ENCODE measurements at regions not wholly inside any gene's neighbourhood (a gene's known extent, or its start where the extent isn't known, plus 50 kb on each side); places are given as distances from the start of the nearest gene placed in this dataset.

GRCh38 chr6:95352064-95352795 is 225.1 kb upstream of the MANEA start:
- no peak for DNase-seq (ENCODE audit: low read depth in 2 of 3, low spot score in 1 of 3)

DNA sequence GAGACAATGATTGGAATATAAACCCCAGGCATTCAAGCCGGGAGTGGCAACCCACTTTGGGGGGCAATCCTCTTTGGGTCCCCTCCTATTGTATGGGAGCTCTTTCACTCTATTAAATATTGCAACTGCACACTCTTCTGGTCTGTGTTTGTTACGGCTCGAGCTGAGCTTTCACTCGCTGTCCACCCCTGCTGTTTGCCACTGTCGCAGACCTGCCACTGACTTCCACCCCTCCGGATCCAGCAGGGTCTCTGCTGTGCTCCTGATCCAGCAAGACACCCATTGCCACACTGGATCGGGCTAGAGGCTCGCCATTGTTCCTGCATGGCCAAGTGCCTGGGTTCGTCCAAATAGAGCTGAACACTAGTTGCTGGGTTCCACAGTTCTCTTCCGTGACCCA is 222.8 kb upstream of the MANEA start:
- no peak for DNase-seq (ENCODE audit: low read depth in 2 of 3, low spot score in 1 of 3)

- DNase-seq (ENCODE audit: low read depth in 2 of 3, low spot score in 1 of 3), result no peak
Measured at GRCh38 chr6:95357380-95358020, 219.8 kb upstream of the MANEA start.

- no peak for DNase-seq (ENCODE audit: low read depth in 2 of 3, low spot score in 1 of 3)
Measured at GRCh38 chr6:95364016-95364604, 213.2 kb upstream of the MANEA start.

DNA sequence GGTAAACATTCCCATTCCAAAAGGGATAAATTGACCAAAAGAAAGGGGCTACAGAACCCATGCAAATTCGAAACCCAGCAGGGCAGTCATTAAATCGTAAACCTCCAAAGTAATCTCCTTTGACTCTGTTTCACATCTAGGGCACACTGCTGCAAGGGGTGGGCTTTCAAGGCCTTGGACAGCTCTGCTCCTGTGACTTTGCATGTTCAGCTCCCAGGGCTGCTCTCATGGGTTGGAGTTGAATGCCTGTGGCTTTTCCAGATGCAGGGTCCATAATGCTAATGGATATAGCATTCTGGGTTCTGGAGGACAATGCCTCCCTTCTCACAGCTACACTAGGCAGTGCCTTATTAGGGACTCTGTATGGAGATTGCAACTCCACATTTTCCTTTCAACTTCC is 211.9 kb upstream of the MANEA start:
- DNase-seq (ENCODE audit: low read depth in 2 of 3, low spot score in 1 of 3), result no peak

DNA sequence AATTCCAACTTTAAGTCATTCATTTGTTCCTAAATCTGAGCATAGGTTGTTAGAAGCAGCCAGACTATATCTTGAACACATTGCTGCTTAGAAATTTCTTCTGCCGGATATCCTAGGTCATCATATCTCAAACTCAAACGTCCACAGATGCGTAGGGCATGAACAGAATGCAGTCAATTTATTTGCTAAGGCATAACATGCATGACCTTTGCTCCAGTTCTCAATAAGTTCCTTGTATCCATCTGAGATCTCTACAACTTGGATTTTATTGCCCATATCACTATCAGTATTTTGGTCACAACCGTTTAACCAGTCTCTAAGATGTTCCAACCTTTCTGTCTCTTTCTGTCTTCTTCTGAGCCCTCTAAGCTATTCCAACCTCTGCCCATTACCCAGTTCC is 210.9 kb upstream of the MANEA start:
- DNase-seq (ENCODE audit: low read depth in 2 of 3, low spot score in 1 of 3), result no peak

- DNase-seq (ENCODE audit: low read depth in 2 of 3, low spot score in 1 of 3), result no peak
Measured at GRCh38 chr6:95383878-95384277, 193.5 kb upstream of the MANEA start.

DNA sequence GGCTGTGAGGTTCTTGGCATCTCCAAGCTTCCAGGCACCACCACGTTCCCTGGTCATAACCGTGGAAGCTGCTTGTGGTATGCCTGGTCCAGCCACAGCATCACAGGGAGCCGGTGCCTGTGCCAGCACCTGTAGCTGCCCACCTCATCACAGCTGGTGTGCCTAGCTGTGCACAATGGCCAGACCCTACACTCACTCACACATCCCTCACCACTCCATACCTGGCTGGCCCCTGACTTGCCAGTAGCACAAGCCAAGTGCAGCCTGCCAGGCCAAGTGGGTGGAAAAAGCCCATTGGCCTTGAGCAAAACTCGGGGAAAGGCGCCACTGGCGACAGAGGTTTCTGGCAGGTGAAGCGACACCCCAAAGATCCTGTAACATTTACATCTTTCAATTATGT is 192.3 kb upstream of the MANEA start:
- no peak for DNase-seq (ENCODE audit: low read depth in 2 of 3, low spot score in 1 of 3)

- no peak for DNase-seq (ENCODE audit: low read depth in 2 of 3, low spot score in 1 of 3)
Measured at GRCh38 chr6:95387845-95388244, 189.5 kb upstream of the MANEA start.

DNA sequence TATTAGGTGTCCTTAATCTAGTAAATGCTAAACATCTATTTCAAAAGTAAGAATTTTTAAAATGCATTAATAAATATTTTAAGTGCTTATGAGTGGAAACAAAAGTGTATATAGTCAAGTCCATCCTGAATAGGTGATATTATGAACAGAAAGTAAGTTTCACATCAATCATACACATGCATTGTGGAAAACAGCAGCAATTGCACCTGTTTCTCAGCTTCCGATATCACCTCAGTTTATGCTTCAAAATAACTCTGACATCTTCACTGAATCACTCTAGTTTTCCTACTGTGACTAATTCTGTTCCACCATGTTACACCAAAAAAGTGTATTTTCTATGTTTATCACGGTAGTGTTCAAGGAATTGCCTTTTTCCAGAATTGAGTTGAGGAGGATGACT is 172.6 kb upstream of the MANEA start:
- no peak for DNase-seq (ENCODE audit: low read depth in 2 of 3, low spot score in 1 of 3)

- no peak for DNase-seq (ENCODE audit: low read depth in 2 of 3, low spot score in 1 of 3)
Measured at GRCh38 chr6:95408111-95408510, 169.2 kb upstream of the MANEA start.

DNA sequence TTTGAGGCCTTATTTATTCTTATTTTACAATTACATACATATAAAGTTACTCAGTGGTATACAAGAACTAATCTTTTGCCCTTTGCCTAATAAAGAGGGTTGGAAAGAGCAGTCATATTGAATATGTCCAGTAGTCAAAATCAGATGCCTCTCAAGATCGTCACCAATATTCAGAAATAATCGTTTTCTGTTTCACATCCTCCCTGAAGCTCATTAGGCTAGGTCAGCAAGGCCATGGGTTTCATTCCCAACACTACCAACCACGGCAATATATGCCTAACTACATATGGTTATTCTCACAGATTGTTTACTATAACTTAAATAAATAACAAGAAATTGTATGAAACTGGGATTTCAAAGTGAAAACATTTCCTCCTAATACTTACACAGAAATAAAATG is 167.2 kb upstream of the MANEA start:
- no peak for DNase-seq (ENCODE audit: low read depth in 2 of 3, low spot score in 1 of 3)

DNA sequence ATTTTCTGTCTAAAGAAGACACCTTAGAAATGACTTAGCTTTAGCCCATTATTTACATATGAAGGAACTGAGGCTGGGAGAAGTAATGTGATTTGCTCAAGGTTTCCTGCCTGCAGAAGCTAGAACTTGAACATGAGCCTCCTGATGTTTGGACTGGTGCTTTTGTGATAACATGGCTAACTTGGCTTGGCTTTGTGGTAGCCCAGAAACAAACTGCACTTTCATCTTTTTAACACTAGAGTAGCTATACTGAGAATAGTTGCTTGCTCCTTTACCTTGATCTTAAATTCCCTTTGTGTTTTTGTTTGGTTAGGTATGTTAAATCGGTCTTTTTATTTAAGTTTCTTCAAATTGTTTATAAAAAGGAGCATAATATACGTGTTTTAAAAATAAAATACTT is 163.5 kb upstream of the MANEA start:
- no peak for DNase-seq (ENCODE audit: low read depth in 2 of 3, low spot score in 1 of 3)

DNA sequence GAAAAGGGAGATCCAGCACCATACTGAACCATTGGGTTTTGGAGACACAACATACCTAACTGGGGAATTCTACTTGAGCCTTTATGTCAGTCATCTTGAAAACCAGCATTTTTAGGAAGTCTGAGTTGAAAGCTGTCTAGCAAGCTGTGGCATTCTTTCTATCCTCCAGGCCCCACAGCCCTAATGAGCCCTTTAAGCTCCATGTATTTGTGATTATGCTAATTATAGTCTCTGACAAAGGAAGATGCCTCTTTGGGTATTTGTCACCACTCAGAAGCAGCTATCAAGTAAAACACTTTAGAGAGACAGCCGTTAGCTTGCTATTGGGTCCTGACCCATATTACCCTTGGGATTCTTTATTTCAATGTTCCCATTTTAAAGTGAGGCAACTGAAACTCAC is 159.5 kb upstream of the MANEA start:
- DNase-seq (ENCODE audit: low read depth in 2 of 3, low spot score in 1 of 3), result no peak

GRCh38 chr6:95420792-95421191 is 156.5 kb upstream of the MANEA start:
- DNase-seq (ENCODE audit: low read depth in 2 of 3, low spot score in 1 of 3), result no peak

DNA sequence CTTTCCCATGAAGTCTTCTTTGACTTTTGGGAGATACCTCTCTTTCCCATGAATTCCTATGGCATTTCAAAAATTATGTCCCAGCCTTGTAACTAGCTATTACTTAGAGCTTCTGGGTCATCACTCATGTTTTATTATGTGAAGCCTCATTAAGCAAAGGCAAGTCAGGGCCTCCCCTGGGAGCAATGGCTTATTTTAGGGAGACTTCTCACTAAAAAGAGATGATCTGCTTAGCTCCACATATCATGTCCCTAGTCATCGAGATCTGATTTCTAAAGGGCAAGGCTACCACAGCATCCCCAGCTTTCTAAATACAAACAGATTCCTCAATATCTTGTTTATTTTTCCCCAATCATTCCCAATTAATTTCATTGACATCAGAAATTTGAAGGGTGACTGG is 154.0 kb upstream of the MANEA start:
- DNase-seq (ENCODE audit: low read depth in 2 of 3, low spot score in 1 of 3), result no peak

DNA sequence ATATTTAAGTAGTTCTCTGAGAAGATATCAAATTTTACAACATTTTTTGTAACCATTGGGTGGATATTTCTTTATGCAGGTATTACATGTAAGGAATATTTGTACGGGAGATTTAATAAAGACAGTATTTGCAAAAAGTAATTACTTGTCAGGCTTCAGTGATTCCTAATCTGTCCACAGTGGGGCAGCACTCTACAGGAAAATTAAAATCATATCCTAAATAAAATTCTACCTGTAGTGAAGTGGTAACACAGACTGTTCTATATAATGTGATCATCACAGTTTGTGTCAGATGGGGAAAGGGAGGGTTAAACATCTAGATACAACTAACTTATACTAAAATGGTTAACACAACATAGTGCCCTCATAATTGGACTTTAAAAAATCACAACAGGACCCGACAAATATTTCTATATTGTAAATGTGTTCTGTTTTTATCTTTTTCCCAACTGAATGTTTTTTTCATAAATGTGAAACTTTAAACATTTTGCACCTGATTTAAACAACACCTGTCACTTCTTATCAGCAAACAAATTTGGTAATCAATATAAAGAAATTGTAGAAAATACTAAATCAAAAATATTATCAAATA is 145.6 kb upstream of the MANEA start:
- DNase-seq (ENCODE audit: low read depth in 2 of 3, low spot score in 1 of 3), result peak in 2 of 3 donors; percentile 9 to 33

- no peak for DNase-seq (ENCODE audit: low read depth in 2 of 3, low spot score in 1 of 3)
Measured at GRCh38 chr6:95439741-95440140, 137.6 kb upstream of the MANEA start.

- DNase-seq (ENCODE audit: low read depth in 2 of 3, low spot score in 1 of 3), result no peak
Measured at GRCh38 chr6:95448208-95448607, 129.1 kb upstream of the MANEA start.

GRCh38 chr6:95469511-95469910 is 107.8 kb upstream of the MANEA start:
- no peak for DNase-seq (ENCODE audit: low read depth in 2 of 3, low spot score in 1 of 3)

DNA sequence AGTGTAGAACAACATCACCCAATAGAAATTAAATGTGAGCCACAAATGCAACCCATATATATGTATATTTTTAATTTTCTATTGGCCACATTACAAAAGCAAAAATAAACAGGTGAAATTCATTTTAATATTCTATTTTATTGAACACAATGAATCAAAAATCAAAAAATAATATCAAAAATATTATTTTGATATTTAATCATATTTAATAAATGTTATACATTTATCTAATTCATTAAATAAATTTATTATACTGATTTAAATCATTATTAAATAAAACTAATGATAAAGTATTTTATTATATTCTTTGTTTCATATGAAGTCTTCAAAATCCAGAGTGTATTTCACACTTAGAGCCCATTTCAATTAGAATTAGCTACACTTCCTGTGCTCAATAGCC is 98.4 kb upstream of the MANEA start:
- no peak for DNase-seq (ENCODE audit: low read depth in 2 of 3, low spot score in 1 of 3)

DNA sequence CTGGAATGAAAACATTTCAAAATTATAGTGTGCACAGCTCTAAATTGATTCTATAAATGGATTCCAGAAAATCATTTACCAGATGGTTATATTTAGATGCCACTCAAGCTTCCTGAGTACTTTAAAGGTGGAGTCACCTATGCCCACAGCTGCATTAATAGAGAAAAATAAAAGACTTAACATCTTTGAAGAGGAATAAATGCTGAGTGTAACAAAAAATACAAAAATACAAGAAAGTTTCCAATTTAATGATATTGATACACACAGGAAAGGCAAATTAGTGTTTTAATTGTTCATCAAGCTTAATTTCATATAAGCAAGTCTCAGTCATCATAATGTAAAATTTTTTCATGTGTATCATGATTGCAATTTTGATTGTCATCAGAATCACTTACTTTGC is 89.5 kb upstream of the MANEA start:
- no peak for DNase-seq (ENCODE audit: low read depth in 2 of 3, low spot score in 1 of 3)
